NK-92 treated with Interleukin-12 subunit alpha and Interleukin-12 subunit beta, amount 100 ng/mL, for 24 hours (cell line): ENCODE measurements at regions not wholly inside any gene's neighbourhood (a gene's known extent, or its start where the extent isn't known, plus 50 kb on each side); places are given as distances from the start of the nearest gene placed in this dataset.
"Not testable (repeated sequence)": the region's sequence is repeated elsewhere in the genome, so short reads cannot be mapped to it uniquely, and the experiment has no call there.

Experiments
- DNase-seq: peaks from one replicate; lab custom pipeline; 2025; lab: John Stamatoyannopoulos, UW

DNA sequence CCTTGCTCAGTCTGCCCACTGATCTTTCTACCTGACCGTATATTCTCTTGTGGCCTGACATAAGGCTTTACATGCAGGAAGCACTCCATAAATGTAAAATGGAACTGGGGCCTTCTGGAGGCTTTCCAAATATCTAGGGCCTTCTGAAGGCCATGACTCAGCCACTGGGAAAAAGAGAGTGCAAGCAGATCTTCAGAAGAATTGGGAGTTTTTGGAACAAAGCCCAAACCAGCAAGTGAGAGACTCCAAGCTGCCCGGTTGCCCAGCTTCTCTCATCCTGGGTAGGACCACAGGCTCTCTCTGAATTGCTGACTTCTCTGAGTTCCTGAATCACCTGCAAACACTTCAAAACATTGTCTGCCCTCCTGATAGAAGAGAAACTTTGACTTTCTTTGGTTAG lies 107.9 kb upstream of the BMAL1 start:
- no peak for DNase-seq

GRCh38 chr11:13174090-13174489 lies 103.5 kb upstream of the BMAL1 start:
- DNase-seq = no peak

DNA sequence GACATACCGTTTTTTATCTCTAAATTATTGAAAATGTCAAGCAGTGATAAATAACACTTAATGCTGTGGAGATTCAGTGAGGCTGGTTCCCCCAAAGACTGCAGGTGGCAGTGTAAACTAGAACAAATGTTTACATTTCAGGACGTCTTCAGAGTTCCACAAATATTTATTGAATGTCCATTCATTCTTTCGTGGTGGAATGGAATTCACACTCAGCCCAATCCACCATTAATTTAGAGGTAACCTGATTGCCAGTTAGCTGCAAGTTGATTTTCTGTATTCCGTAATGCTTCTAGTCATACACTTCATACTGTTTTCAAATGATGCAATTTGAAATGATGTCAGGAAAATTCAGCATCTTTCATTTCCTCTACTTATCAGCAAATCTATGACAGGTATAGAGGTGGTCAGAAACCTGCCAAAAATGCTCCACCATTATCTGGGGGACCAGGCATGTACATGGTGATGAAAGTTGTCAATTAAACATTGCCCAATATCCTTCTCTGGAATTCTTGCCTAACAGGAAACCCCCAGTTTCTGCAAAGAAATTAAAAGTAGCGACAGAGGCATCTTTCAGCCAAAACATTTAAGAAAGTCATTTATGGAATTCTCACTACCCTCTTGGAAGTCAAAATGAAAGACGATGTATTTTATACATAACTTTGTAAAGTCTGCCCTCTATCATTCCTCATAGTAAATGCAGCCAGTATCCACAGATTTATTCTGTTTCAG lies 94.3 kb upstream of the BMAL1 start:
- DNase-seq = no peak

- DNase-seq = no peak
Observed at GRCh38 chr11:13183826-13184196, 93.8 kb upstream of the BMAL1 start.

DNA sequence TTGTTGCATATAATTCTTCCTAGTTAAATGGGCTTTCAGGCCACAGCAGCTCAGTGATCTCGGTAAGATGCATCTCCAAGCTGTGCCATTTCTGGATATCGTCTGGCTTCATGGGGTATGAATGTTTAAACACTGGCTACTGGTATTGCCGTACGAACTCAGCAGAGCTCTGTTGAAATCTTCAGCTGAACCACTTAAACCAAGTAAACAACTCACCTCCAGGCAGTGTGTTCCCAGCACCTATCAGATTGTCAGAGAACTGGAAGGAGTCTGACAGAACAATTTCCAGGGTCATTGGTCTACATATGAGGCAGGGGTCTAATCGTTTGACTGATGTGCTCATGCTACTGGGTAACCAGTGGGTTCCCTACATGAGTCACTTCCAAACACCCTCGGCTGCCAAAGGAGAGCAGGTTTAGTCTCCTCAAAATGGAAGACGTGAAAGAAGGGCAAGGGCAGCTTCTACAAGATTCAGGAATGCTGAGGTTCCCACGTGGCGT lies 93.2 kb upstream of the BMAL1 start:
- DNase-seq = no peak

DNA sequence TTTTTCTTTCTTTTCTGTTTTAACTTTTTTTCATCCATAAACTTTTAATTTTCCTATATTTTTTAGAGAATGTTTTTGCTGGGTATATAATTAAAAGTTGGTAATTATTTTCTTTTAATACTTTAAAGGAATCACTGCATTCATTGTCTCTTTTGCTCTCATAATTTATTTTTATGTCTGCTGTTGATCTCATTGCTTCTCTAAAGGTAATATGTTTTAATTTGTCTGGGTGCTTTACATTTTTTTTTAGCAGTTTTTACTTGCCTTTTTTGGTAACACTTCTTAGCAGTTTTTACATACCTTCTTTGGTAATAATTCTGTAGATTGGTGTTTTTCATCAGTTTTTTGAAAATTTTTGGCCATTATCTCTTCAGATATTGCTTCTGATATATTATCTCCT lies 89.4 kb upstream of the BMAL1 start:
- DNase-seq = no peak

GRCh38 chr11:13189561-13190426 lies 87.8 kb upstream of the BMAL1 start:
- DNase-seq = no peak

GRCh38 chr11:13193613-13194012 lies 84.0 kb upstream of the BMAL1 start:
- DNase-seq = no peak

GRCh38 chr11:13197374-13197773 lies 80.2 kb upstream of the BMAL1 start:
- not testable (repeated sequence) for DNase-seq

DNA sequence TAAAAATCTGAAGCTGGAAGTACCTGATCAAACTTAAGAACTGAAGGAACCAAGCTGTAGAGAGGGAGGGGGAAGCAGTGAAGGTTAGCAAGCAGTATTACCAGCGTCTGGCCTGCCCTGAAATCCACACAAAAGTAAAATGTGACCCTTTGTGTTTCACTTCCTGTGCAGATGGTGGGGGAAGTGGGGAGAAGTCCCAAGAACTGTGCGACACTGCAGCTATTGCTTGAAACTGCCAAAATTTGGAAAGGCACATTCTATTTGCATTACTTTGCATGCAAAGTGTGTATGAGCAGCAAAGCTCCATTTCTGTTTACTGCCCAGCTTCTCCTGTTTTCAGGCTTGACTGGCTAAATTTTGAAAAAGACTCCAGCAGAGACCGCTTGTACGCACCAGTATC lies 72.1 kb upstream of the BMAL1 start:
- no peak for DNase-seq

GRCh38 chr11:13206086-13206640 lies 71.4 kb upstream of the BMAL1 start:
- DNase-seq = no peak

DNA sequence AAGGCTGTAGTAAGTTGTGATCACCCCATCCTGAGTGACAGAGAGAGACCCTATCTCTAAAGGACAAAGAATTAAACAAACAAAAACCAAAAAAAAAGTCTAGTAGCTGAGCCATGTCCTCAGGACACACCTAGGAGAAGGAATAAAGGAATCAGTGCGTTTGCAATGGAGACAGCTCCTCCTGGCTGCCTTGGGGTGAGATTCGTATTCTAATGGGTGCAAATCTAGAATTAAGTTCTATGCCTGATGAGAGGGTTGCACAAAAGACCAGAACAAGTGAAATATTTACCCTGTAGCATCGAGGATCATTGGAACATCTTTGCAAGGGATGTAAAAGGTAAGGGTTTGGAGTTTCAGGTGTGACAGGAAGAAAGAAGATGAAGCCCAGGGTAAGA lies 70.3 kb upstream of the BMAL1 start:
- no peak for DNase-seq

DNA sequence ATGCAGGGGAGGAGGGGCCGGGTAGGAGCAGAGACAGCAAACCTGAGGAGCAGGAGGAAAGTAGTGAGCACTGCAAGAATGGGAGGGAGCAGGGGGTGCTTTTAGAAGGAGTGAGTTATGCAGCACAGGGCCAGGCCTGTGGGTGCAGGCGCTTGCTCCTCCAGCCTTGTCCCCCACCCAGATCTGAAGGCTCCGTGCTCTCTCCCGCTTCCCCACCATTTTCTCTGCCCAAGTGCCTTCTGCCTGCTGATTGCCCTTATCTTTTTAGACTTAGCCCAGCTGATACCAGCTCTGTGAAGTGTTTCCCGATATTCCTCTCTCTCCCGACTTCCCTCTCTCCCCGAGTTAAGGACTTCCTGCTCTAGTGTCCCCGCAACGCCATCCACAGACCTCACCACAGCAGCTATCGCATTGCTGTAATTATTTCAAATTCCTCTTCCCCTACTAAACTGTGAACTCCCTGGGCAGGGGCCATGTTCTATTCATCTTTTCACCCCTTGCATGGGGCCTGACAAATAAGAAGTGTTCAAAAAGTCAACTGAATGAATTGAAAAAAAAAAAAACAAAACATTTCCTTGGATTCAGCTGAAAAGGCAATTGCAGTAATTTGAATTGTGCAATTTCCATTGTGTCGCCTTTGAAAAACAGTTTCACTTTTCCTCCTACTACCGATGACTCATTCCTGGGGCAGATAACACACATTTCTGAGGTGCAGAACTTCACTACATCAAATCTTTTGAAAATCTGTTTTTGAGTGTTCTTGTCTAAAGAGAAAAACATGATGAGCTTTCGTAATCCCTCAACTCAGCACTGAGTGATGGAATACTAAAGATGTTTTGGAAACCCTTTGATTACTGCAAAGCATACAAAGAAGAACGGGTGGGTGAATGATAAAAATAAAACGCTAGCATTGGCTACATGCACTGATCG lies 69.7 kb upstream of the BMAL1 start:
- DNase-seq = no peak

DNA sequence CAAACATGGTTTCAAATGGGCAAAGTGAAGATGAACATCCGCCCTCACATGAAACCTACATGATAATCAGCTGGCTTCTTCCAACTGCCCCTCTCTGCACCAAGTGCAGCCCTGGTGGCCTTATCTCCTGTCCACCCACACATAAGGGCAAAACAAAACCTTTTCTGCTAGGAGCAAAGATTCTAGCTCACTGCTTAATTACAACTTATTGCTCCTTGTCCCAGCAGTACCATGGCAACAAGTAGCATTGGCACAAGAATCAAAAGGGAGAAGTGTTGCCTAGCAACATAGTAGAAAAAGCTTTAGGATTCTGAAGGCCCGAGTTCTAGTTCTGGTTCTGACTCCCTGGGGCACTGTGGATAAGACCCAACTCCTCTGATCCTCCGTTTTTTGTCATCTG lies 68.7 kb upstream of the BMAL1 start:
- DNase-seq = no peak

DNA sequence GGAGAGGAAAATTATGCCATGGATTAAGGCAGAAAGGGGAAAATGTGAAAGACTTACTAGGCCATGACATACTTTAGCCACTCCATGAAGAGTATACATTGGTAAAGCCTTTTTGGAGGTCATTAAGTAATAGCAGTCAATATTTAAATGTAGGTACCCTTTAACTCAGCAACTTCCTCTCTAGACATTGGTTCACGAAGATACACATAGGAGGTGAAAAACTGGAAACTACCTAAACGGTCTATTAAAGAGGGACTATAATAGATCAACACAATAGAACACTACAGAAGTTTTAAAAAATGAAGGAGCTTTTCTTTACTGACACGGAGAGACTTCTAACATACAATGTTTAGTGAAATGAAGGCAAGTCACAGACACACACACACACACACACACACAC lies 68.2 kb upstream of the BMAL1 start:
- DNase-seq = no peak

GRCh38 chr11:13210424-13210823 lies 67.2 kb upstream of the BMAL1 start:
- DNase-seq = no peak

- DNase-seq = no peak
Observed at GRCh38 chr11:13214276-13214675, 63.3 kb upstream of the BMAL1 start.

DNA sequence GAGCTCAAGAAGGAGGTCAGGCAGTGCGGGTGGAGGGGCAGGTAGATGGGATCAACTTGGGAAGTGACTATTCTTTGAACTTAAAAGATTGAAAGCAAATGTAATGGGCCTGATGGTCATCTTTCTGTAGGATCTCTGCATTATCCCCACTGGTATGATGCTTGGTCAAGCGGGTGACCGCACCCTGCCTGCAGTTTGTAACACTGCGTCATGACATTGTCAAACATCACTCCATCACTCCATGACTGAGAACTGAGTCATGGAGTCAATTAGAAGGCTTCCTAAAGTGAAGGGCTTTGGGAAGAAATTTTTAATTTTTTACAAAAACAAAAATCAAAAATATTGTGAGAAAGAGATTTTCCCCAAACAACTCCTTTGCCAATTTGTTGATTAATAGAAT lies 62.4 kb upstream of the BMAL1 start:
- no peak for DNase-seq

GRCh38 chr11:13216019-13216710 lies 61.4 kb upstream of the BMAL1 start:
- peak; percentile 74 for DNase-seq

GRCh38 chr11:13216711-13217075 lies 60.9 kb upstream of the BMAL1 start:
- DNase-seq = no peak

DNA sequence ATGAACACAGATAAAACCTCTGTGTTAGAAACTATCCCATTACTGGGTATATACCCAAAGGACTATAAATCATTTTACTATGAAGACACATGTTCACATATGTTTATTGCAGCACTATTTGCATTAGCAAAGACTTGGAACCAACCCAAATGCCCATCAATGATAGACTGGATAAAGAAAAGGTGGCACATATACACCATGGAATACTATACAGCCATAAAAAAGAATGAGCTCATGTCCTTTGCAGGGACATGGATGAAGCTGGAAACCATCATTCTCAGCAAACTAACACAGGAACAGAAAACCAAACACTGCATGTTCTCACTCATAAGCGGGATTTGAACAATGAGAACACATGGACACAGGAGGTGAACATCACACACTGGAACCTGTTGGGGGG lies 58.9 kb upstream of the BMAL1 start:
- not testable (repeated sequence) for DNase-seq
